NAMALWA (cell line): ENCODE measurements at regions not wholly inside any gene's neighbourhood (a gene's known extent, or its start where the extent isn't known, plus 50 kb on each side); places are given as distances from the start of the nearest gene placed in this dataset.

ENCODE experiments used
- DNase-seq: peaks from one replicate; pipeline ENCODE4 v3.0.0-alpha.2; 2015; ENCODE audit warnings: low spot score

- no peak for DNase-seq
These were observed 152.0 kb upstream of the PEX5L start for GRCh38 chr3:180188512-180189309.

DNA sequence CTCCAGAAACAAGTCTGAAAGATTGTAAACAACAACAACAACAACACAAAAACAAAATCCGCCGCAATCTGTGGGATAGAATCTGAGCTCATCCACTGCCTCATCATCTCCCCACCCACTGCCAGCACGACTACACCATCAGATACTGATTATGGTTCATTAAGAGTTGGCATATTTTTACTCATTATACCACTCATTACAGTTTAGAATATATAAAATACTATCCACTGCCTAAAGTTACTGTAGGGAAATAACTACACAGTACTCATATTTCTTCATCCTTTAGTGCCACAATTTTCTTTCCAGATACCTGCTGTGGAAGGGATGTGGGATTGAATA is 152.5 kb upstream of the PEX5L start:
- DNase-seq = no peak

- no peak for DNase-seq
These were observed 159.9 kb upstream of the PEX5L start for GRCh38 chr3:180196658-180197057.

DNA sequence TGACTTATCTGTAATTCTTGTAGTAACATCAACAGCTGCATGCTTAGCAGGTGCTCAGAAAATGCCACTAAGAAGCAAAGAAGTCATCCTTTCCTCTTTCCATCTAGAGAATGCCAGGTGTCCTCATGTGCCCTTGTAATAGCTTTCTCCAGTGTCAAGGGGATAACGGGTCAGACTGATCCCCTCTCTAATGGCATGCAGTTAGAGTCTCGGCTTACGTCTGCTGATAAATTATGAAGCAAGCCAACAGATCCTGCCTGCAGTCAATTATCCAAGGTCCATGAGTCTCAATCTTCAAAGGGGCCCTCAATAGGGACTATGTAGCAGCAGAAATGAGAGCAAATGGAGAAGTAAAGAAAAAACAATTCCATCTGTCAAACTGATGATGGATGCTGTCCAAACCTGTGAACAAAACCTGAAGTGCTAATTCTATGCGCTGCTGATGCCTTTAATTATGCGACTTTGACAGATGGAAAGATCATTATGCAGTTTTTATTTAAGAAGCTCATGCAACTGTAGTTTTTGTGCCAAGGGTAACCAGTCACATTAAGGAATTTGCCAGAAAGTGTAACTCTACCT is 162.8 kb upstream of the PEX5L start:
- no peak for DNase-seq

- DNase-seq = no peak
These were observed 179.1 kb upstream of the PEX5L start for GRCh38 chr3:180215866-180216265.

DNA sequence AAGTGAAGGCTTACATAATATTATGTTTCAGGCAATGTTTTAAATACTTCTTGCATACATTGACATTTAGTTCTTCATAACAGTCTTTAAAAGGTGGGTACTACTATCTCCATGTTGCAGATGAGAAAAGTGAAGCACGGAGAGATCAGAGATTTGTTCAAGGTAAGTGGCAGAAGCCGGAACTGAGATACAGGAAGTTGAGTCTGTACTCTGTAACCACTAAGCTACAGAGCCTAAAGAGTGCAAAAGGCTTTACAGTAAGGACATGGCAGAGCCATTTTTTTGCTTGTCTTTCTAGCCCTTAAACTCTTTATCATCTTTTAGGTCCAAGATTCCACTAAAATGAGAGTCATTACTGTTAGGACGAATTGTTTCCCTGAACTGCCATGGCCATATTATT is 186.5 kb upstream of the PEX5L start:
- no peak for DNase-seq

GRCh38 chr3:180229113-180229512 is 192.4 kb upstream of the PEX5L start:
- DNase-seq = no peak

DNA sequence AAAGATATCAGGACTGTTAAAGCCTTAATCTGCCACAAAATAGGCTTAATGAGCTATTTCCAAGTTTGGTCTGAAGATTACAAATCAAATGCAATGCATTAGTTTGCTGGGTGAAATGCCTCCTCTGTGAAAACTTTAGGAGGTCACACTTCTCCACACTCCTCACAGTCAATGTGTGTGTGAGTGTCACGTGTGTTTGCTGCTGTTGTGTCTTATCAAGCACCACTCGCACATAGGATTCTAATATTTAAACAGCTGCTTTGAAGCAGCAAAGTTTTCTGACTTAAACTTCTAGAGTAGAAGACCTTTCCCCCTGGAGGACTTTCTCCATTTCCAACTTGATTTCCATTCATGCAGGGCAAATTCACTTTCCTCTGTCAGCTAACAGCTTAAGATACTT is 203.2 kb upstream of the PEX5L start:
- no peak for DNase-seq

DNA sequence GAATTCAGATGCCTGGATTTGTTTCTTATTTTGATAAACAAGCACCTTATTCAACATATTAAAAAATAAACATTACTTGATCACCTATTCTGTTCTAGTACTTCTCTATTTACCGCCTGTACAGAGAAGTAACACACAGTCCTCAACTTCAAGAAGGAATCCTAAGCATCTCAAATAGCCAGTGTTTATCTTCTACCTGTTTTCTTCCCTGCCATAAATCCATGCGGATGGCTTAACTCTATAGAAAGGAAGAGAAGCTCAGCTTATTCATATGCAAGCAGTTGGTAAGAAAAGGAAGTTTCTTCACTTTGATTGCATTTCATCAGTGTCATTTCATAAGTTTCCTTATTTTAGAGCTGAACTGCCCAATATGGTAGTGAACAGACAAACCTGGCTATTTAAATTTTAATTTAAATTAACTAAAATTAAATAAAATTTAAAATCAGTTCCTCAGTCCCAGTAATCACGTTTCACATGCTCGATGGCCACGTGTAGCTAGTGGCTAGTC is 210.0 kb upstream of the PEX5L start:
- no peak for DNase-seq

GRCh38 chr3:180250172-180250571 is 213.4 kb upstream of the PEX5L start:
- no peak for DNase-seq

- no peak for DNase-seq
These were observed 215.9 kb upstream of the PEX5L start for GRCh38 chr3:180252683-180253082.

GRCh38 chr3:180253283-180253682 is 216.5 kb upstream of the PEX5L start:
- no peak for DNase-seq

GRCh38 chr3:180264479-180264878 is 227.7 kb upstream of the PEX5L start:
- no peak for DNase-seq

GRCh38 chr3:180265551-180265950 is 228.8 kb upstream of the PEX5L start:
- no peak for DNase-seq

GRCh38 chr3:180267202-180267843 is 230.6 kb upstream of the PEX5L start:
- DNase-seq = peak; percentile 6

GRCh38 chr3:180274536-180274935 is 237.8 kb upstream of the PEX5L start:
- no peak for DNase-seq

DNA sequence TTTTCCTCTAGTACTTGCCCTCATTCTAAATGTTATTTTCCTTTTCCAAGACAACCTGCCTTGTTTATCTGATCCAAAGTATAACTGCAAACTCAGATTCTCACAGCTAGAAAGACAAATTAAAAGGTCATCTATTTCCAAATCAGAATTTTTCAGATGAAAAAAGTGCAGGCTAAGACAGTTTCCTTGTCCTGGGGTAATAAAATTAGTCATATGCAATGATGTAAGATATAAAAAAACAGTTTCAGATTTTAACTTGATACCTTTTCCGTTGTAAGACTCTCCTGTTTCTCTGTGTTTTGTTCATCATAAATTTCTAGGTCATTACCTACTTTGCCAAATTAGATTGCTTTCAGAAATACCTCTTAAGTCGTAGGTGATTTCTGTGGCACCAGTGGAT is 238.4 kb upstream of the PEX5L start:
- no peak for DNase-seq

- no peak for DNase-seq
These were observed 240.3 kb upstream of the PEX5L start for GRCh38 chr3:180277041-180277440.

DNA sequence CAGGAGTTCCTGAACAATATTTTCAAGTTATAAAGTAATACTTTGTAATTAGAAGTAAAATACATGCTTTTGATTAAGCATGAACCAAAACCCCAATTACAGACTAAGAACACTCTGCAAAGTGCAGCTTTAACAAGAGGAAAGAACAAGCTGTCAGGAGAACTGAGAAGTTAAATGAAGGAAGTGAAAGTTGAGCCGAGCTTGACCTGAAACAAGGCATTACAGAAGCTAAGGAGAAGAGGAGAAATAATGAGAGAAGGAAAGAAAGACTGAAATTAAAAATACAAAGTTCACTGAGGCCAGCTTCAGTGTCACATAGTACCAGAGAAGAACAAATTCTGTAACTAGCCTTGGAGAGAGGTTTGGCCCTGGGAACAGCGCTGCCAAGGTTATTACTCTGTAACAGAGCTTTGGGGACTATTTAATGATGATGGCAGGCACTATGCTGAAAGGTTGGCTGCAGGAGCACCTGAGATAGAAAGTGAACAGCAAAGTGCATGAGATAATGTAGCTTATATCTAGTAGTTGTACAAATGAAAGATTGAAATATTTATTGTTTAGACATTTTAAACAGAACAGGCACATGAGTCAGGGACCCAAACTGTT is 241.9 kb upstream of the PEX5L start:
- DNase-seq = peak; percentile 31

DNA sequence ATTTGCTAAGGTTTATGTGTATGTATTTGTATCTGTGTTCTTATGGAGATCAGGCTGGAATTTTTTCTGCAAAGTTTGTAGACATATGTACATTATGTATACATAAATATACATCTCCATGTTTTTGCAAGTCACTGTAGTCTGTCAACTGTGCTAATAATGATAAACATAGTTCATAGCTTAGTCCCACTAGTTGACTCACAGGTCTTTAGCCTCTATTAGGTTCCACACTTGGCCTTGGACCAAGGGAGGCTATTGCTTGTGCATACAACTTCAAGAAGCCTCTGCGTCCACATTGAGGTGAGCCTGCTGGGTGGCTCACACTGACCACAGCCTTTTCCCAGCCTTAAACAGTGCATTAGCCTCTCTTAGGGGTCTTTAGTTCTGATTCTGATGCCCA is 243.8 kb upstream of the PEX5L start:
- no peak for DNase-seq

DNA sequence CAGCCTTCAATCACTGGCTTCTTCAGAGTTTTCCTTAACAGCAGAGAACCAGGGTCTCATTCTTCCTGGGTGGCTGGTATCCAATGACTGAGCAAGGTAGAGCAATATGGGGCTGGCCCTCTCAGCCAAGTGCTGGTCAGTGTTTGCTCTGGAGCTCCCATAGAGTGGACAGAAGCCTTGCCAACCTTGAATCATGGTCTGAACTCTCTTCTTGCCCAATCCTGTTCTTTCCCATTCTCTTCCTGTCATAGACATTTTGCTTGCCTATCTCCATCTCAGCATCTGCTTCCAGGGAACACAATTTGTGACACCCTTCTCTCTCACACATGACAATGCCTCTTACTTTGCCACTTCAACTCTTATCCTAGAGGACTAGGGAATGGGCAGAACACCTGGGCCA is 245.6 kb upstream of the PEX5L start:
- no peak for DNase-seq

- DNase-seq = no peak
These were observed 246.5 kb upstream of the PEX5L start for GRCh38 chr3:180283251-180283650.
